ENCODE measurements at regions not wholly inside any gene's neighbourhood (a gene's known extent, or its start where the extent isn't known, plus 50 kb on each side); places are given as distances from the start of the nearest gene placed in this dataset.

GRCh38 chr9:108517651-108518365 lies 338.0 kb downstream of the ACTL7B start:
- DNase-seq (ENCODE audit: low spot score), result no peak
- no peak for FAIRE-seq

- no peak for FAIRE-seq
- DNase-seq (ENCODE audit: low spot score), result no peak
These were observed 339.4 kb downstream of the ACTL7B start for GRCh38 chr9:108516391-108516790.

DNA sequence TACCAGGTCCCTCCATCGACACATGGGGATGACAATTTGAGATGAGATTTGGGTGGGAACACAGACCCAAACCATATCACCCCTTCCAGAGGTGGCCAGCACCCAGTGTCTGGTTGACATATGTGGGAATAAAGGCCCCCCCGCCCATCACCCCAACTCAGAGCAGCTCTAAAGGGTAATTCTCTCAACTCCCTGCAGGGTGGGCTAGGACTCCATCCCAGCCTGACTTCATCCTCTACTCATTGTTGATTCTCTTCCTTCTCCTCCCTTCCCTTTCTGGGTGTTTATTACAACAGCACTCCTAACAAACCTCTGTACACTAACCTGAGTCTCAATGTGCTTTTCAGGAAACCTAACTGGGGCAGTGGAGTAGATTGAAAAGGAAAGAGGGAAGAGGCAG lies 339.9 kb downstream of the ACTL7B start:
- FAIRE-seq (no peak), DNase-seq (ENCODE audit: low spot score) (no peak)

DNA sequence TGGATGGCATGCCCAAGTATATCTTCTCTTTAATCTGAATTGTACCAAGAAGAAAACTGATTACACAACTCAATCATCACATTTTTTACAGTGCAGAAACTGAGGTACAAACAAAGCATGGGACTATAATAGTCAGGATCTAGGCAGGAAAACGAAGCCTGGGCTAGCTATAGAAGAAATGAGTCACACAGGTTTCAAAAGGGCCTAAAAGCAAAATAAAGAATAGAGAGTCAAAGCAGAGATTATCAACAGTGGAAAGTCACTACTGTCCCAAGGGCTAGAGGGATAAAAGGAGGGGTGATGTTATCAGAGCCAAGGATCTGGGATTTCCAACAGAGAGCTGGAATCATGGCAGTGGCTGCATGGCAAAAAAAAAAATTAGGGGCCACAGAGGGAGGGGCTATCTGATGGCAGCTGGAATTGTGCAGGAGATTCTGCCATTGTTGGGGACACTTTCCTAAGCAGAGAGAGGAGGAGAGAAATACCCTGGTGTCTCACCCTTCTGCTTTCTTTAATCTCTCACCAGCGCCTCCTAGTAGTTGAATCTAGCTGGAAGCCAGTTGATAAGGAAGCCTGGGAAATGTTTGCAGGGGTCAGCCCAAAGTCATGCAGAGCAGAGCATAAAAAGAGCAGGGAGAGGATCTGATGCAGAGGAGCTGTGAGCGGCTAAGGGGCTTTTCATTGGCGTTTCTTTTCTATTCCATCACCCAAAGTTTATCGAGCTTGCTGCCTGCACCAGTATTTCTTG lies 343.2 kb downstream of the ACTL7B start:
- no peak for DNase-seq (ENCODE audit: low spot score)
- FAIRE-seq, result no peak

- DNase-seq (ENCODE audit: low spot score), result no peak
- FAIRE-seq, result no peak
These were observed 344.5 kb downstream of the ACTL7B start for GRCh38 chr9:108511307-108511706.

DNA sequence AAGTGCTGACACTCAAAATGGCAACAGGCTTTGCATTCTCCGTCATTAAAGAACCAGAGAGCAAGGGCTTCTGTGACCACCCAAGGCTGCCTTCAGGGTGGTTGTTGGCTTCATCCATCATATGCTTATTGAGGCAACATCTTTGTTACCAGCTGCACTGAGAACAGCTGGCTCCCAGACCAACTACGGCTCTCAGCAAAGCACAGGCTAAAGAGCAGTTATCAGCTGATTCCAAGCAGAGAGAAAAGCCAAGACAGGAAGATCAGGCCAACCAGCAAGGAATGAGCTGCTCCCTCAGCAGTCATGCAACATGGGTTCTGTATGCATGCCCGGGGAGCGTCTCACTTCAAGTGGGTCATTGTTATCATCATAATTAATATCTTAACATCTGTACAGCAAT lies 358.9 kb downstream of the ACTL7B start:
- no peak for FAIRE-seq

DNA sequence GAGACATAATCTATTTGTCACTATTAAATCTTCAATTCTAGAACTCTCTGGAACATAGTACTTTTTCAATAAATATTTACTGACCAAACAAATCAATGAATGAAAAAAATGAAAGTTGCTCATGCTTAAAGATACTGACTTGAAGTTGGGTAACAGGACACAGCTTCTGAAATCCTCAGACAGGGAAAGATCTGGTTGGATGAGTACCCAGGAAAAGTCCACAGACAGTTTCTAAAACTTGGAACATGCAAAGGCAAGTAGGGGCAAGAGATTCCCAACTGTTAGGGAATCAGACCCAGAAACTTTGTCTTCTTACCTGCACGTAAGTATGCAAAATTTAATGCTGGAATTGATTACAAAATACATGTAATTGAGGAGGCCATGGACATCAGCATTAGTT lies 366.2 kb downstream of the ACTL7B start:
- DNase-seq (ENCODE audit: low spot score), result no peak
- FAIRE-seq, result no peak

More for the DNA sequence above, 358.9 kb downstream of the ACTL7B start:
- no peak for DNase-seq (ENCODE audit: low spot score)

GRCh38 chr9:108486831-108487230 lies 369.0 kb downstream of the ACTL7B start:
- FAIRE-seq (no peak), DNase-seq (ENCODE audit: low spot score) (peak; percentile 15)

DNA sequence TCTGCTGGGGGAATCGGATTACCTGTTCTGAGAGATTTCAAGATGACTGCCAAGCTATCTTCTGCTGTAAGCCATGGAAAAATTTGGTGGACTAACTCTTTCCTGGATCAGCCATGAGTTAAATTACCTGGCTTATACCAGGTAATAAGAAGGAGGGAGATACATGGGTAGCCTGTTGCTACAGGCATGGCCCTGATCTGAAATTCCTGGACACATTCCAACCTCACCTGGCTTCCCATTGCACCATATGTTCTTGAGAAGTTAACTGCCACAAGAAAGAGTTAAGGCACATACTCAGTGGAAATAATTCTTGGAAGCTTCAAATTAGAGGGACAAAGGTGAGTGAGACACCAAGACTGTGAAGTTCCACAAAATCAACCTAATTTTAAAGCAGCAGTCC lies 371.3 kb downstream of the ACTL7B start:
- DNase-seq (ENCODE audit: low spot score) (no peak), FAIRE-seq (no peak)

- no peak for DNase-seq (ENCODE audit: low spot score)
- no peak for FAIRE-seq
These were observed 372.1 kb downstream of the ACTL7B start for GRCh38 chr9:108483676-108484075.

DNA sequence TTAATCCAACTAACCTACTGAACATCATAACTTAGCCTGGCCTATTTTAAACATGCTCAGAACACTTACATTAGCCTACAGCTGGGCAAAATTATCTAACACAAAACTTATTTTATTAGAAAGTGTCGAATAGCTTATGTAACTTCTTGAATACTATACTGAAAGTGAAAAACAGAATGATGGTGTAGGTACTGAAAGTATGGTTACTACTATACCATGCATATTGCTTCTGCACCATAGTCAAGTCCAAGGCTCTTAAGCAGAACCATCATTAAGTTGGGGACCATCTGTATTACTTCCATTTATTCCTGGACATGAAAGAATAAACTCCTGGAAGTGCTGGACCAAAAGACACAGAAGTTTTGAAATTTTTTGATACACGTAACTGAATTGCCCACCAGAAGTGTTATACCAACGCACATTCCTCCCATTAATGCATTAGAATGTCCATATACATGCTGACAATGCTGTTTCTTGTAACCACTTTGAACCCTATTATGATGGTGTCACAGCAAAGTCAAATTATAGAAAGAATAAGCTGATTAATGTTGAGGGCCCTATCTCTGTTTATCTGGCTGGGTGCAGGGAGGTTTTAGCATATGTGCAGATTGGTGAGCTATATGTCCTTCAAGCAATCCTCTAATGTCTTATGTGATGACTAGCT lies 375.7 kb downstream of the ACTL7B start:
- no peak for DNase-seq (ENCODE audit: low spot score)
- no peak for FAIRE-seq

GRCh38 chr9:108478431-108479332 lies 377.1 kb downstream of the ACTL7B start:
- peak; percentile 56 for FAIRE-seq
- DNase-seq (ENCODE audit: low spot score), result peak; percentile 61

DNA sequence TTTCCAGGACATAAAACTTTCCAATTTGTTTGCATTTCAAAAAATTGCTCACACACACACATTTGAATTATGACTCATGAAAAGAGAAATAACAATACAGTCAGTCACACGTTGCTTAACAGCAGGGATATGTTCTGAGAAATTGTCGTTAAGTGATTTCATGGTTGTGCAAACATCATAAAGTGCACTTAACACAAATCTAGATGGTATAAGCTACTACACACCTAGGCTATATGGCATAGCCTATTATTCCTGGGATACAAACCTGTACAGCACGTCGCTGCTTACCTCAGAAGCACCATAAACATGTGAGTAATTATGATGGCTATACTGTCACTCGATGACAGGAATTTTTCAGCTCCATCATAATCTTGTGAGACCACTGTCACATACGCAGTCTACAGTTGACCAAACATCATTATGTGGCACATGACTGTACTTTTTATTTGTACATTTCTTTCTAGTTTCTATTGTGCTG lies 378.2 kb downstream of the ACTL7B start:
- FAIRE-seq, result peak; percentile 42
- DNase-seq (ENCODE audit: low spot score), result no peak

DNA sequence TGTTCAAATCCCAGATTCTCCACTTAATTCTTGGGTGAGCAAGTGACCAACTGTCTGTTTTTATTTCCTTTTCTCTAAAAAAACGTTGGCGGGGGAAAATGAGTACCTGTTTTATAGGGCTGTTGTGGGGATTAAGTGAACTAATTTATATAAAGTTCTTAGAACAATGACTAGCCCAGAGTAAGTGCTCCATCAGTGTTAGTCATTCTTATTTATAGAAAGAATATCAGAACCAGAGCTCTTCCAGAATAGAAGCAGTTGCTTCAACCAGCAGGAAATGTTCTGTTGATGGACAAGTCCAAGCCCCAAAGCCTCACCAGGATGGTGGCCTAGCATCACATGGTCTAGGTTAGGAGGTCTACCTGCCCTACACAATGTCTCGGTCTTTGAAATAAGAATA lies 379.2 kb downstream of the ACTL7B start:
- no peak for DNase-seq (ENCODE audit: low spot score)
- no peak for FAIRE-seq

DNA sequence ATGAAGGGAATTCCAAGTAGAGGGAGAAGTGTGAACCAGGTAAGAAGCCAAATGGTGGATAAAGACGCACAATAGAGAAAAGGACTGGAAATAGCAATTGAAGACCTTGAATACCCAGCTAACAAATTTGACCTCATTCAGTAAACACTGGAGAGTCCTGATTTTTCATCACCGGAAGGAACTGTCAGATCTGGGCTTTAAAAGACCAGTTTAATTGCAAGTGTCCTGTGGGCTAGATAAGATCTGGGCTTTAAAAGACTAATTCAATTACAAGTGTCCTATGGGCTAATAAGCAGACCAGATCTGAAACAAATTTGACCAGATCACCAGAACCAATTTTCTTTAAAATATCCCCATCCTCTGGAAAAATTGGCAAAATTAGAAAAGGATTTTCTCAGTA lies 380.0 kb downstream of the ACTL7B start:
- DNase-seq (ENCODE audit: low spot score) (no peak), FAIRE-seq (no peak)

DNA sequence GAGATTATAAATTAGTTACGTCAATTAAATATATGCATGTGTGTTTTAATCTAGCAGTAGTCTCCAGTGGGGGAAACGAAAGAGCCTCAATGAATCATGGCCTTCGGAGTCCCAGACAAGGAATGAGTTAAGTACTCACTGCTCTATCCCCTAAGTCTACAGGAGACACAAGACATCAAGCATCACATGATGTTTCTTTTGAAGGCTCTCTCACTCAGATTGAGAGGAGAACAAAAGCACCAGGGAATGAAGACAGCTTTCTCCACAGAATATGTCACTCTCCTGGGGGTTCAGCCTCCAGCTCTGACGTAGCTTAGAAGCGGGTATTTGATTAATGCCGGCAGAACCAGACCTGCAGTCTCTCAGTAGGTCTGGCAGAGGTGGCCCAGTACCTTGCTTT lies 381.4 kb downstream of the ACTL7B start:
- DNase-seq (ENCODE audit: low spot score) (no peak), FAIRE-seq (no peak)

GRCh38 chr9:108473209-108474112 lies 382.3 kb downstream of the ACTL7B start:
- no peak for FAIRE-seq
- peak; percentile 35 for DNase-seq (ENCODE audit: low spot score)

DNA sequence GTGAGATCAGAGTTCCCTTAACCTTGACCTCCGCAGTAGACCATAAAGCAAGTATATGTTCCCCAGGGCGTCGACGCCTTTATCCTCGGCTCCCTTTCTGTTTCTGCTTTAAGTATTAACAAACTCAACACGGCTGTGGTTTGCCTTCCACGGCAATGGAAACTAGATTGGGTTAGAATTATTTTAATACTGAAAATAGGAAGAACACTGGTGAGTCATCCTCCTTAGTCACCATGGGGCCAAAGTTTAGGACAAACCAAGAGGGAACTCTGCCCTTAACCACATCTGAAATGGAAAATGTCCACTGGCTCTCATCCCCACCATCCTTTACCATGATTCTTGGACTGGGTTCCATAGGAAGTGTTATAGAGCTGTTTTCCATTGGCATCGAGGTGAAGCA lies 386.1 kb downstream of the ACTL7B start:
- DNase-seq (ENCODE audit: low spot score) (peak; percentile 57), FAIRE-seq (no peak)

GRCh38 chr9:108468364-108468763 lies 387.4 kb downstream of the ACTL7B start:
- DNase-seq (ENCODE audit: low spot score), result no peak
- no peak for FAIRE-seq

DNA sequence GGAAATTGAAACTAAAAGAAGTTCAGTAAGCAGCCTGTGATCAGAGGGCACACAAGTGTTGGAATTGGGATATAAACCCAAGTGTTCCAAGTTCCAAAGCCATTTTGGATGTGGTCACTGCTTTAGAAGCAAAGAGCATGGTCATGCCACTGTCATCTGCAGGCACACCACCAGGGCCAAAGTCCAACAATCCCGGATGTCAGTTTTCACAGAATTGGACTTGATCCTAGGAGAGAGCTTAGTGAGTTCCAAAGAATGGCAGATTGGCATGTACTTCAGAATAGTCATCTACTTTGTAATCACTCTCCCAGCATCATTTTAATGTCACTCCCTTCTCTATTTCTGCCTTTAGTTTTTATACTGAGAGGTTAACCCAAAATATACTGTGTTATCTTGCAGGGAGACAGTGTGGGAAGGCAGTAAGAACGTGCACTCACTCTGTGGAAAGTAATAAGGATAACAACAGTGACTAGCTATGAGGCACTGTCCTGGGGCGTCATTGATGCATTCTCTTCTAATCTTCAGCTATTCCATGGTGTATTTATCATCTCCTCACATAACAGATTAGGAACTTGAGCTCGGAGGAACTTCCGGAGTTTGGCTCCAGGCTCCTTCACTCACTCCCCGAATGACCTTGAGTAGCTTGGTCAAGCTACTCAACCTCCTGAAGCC lies 388.0 kb downstream of the ACTL7B start:
- DNase-seq (ENCODE audit: low spot score) (no peak), FAIRE-seq (no peak)

Data from urothelium cell line (cell line).